Panc1 (cell line): ENCODE measurements at regions not wholly inside any gene's neighbourhood (a gene's known extent, or its start where the extent isn't known, plus 50 kb on each side); places are given as distances from the start of the nearest gene placed in this dataset.

ENCODE experiments used
- POLR2AphosphoS5 ChIP-seq: IDR thresholded peaks from 2 replicates; pipeline ENCODE4 v1.6.1; 2012; ENCODE audit warnings: mild to moderate bottlenecking, low read depth, low read length, moderate library complexity
- TF ChIP-seq, protein P1 (sequence below): fragments of 450-650 bp; IDR thresholded peaks from 2 replicates; pipeline ENCODE4 v1.5.1; 2017; ENCODE audit warnings: mild to moderate bottlenecking
- TF ChIP-seq, protein P2 (sequence below), 2 experiments: IDR thresholded peaks; 2 replicates each; pipeline ENCODE4 v1.6.1; 2011 to 2012; ENCODE audit warnings: low read depth in 2 of 2, control low read depth in 1 of 2, low read length in 1 of 2, mild to moderate bottlenecking in 1 of 2, moderate library complexity in 1 of 2; ENCODE audit not compliant: insufficient read depth in 1 of 2

- TF ChIP-seq, protein P1, sequence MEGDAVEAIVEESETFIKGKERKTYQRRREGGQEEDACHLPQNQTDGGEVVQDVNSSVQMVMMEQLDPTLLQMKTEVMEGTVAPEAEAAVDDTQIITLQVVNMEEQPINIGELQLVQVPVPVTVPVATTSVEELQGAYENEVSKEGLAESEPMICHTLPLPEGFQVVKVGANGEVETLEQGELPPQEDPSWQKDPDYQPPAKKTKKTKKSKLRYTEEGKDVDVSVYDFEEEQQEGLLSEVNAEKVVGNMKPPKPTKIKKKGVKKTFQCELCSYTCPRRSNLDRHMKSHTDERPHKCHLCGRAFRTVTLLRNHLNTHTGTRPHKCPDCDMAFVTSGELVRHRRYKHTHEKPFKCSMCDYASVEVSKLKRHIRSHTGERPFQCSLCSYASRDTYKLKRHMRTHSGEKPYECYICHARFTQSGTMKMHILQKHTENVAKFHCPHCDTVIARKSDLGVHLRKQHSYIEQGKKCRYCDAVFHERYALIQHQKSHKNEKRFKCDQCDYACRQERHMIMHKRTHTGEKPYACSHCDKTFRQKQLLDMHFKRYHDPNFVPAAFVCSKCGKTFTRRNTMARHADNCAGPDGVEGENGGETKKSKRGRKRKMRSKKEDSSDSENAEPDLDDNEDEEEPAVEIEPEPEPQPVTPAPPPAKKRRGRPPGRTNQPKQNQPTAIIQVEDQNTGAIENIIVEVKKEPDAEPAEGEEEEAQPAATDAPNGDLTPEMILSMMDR: no peak
- TF ChIP-seq, protein P2, sequence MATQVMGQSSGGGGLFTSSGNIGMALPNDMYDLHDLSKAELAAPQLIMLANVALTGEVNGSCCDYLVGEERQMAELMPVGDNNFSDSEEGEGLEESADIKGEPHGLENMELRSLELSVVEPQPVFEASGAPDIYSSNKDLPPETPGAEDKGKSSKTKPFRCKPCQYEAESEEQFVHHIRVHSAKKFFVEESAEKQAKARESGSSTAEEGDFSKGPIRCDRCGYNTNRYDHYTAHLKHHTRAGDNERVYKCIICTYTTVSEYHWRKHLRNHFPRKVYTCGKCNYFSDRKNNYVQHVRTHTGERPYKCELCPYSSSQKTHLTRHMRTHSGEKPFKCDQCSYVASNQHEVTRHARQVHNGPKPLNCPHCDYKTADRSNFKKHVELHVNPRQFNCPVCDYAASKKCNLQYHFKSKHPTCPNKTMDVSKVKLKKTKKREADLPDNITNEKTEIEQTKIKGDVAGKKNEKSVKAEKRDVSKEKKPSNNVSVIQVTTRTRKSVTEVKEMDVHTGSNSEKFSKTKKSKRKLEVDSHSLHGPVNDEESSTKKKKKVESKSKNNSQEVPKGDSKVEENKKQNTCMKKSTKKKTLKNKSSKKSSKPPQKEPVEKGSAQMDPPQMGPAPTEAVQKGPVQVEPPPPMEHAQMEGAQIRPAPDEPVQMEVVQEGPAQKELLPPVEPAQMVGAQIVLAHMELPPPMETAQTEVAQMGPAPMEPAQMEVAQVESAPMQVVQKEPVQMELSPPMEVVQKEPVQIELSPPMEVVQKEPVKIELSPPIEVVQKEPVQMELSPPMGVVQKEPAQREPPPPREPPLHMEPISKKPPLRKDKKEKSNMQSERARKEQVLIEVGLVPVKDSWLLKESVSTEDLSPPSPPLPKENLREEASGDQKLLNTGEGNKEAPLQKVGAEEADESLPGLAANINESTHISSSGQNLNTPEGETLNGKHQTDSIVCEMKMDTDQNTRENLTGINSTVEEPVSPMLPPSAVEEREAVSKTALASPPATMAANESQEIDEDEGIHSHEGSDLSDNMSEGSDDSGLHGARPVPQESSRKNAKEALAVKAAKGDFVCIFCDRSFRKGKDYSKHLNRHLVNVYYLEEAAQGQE (IDR thresholded peaks at IDR 0.05; ENCODE audit: insufficient read depth in 1 of 2, low read depth in 2 of 2, low read length in 1 of 2): no peak
- TF ChIP-seq POLR2AphosphoS5: no peak
Observed at GRCh38 chr18:65620076-65620696, 130.6 kb upstream of the CDH7 start.
